ENCODE measurements at regions not wholly inside any gene's neighbourhood (a gene's known extent, or its start where the extent isn't known, plus 50 kb on each side); places are given as distances from the start of the nearest gene placed in this dataset.
"Not testable (repeated sequence)": the region's sequence is repeated elsewhere in the genome, so short reads cannot be mapped to it uniquely, and the experiment has no call there.

DNA sequence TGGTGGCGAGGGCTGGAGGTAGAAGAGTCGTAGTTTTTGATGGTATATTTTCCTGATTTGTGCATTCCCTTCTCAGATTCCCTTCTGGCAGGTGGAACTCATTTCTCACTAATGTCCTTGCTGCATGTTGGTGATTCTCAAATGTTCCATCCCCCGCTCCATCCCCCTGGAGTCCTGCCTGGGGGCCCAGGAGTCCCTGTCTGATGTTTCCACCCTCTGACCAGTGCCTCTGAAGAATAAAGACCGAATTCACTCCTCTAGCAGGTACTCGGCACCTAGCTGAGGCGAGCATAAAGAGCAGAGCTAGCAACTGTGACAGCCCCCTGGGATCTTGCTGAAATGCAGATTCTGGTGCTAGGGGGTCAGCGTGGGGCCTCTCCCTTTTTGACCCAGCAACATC is 301.8 kb downstream of the BCL2L11 start:
- WGBS (ENCODE audit: insufficient coverage), result 91% methylated on average over 5 of the region's 7 CpGs
- H3K4me3 ChIP-seq (ENCODE audit: control extremely low read depth in 1 of 5, extremely low read depth in 1 of 5, insufficient read depth in 1 of 5, low read depth in 2 of 5, low read length in 4 of 5); H3K79me2 ChIP-seq (ENCODE audit: control insufficient read depth, insufficient read depth, low read length); H3K9me3 ChIP-seq (ENCODE audit: control extremely low read depth in 1 of 3, control insufficient read depth in 2 of 3, insufficient read depth in 1 of 3, low read length in 2 of 3); intact Hi-C loops (cut with micrococcal nuclease); H3K4me3 Mint-ChIP-seq; DNase-seq; H3K27me3 Mint-ChIP-seq; ATAC-seq (ENCODE audit: low read depth); H3K27me3 ChIP-seq (replicated peaks in 1 of 4; ENCODE audit: control extremely low read depth in 1 of 4, control insufficient read depth in 3 of 4, insufficient read depth in 4 of 4, low read length in 3 of 4); CTCF ChIA-PET; H3K4me2 ChIP-seq (replicated peaks; ENCODE audit: low read depth, low read length, poor library complexity, severe bottlenecking); H4K20me1 ChIP-seq (ENCODE audit: control insufficient read depth, insufficient read depth, low read length, poor library complexity, severe bottlenecking); H3K9me3 Mint-ChIP-seq (ENCODE audit: insufficient read depth); H2AFZ ChIP-seq (ENCODE audit: insufficient read depth, low read depth, low read length, poor library complexity, severe bottlenecking); H3K9ac ChIP-seq (ENCODE audit: low read length); POLR2A ChIA-PET; H3K27ac ChIP-seq (ENCODE audit: low read length in 2 of 2); H3K36me3 ChIP-seq (replicated peaks in 1 of 2; ENCODE audit: control extremely low read depth in 1 of 2, control insufficient read depth in 1 of 2, extremely low read depth in 1 of 2, insufficient read depth in 2 of 2, low read length in 1 of 2): not testable (repeated sequence)
- peaks cover 27 to 33% of the 10 kb centered on the region in 2 donors for H3K4me1 ChIP-seq (ENCODE audit: control insufficient read depth in 2 of 2, insufficient read depth in 2 of 2, low read length in 2 of 2)
- H3K4me1 Mint-ChIP-seq, result peaks cover 21% of the 10 kb centered on the region
- H3K27ac Mint-ChIP-seq, result peak overlapping the region; percentile 68

DNA sequence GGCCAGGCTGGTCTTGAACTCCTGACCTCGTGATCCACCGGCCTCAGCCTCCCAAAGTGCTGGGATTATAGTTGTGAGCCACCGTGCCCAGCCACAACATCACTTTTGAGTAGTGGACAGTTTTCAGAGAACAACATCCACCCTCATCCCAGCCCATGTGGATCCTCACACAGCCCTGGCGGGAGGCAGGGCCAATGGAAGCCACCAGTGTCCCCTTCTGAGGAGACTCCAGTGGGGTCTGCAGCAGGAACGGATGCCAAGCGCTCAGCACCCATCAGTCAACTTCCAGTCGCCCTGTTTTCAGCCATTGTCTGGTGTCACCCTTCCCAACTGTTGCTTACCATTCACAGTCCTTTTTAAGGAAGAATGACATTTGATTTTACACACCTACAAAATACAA is 302.5 kb downstream of the BCL2L11 start:
- POLR2A ChIA-PET; intact Hi-C loops (cut with micrococcal nuclease); H4K20me1 ChIP-seq (ENCODE audit: control insufficient read depth, insufficient read depth, low read length, poor library complexity, severe bottlenecking); H3K9ac ChIP-seq (ENCODE audit: low read length); H3K9me3 Mint-ChIP-seq (ENCODE audit: insufficient read depth); DNase-seq; H2AFZ ChIP-seq (ENCODE audit: insufficient read depth, low read depth, low read length, poor library complexity, severe bottlenecking); H3K27ac Mint-ChIP-seq; H3K9me3 ChIP-seq (ENCODE audit: control extremely low read depth in 1 of 3, control insufficient read depth in 2 of 3, insufficient read depth in 1 of 3, low read length in 2 of 3); ATAC-seq (ENCODE audit: low read depth); H3K27me3 Mint-ChIP-seq; H3K4me3 ChIP-seq (ENCODE audit: control extremely low read depth in 1 of 5, extremely low read depth in 1 of 5, insufficient read depth in 1 of 5, low read depth in 2 of 5, low read length in 4 of 5); H3K36me3 ChIP-seq (replicated peaks in 1 of 2; ENCODE audit: control extremely low read depth in 1 of 2, control insufficient read depth in 1 of 2, extremely low read depth in 1 of 2, insufficient read depth in 2 of 2, low read length in 1 of 2); H3K4me2 ChIP-seq (replicated peaks; ENCODE audit: low read depth, low read length, poor library complexity, severe bottlenecking); CTCF ChIA-PET; H3K27ac ChIP-seq (ENCODE audit: low read length in 2 of 2); H3K79me2 ChIP-seq (ENCODE audit: control insufficient read depth, insufficient read depth, low read length); H3K4me3 Mint-ChIP-seq; H3K27me3 ChIP-seq (replicated peaks in 1 of 4; ENCODE audit: control extremely low read depth in 1 of 4, control insufficient read depth in 3 of 4, insufficient read depth in 4 of 4, low read length in 3 of 4): not testable (repeated sequence)
- H3K4me1 Mint-ChIP-seq, result peaks cover 21% of the 10 kb centered on the region
- H3K4me1 ChIP-seq (ENCODE audit: control insufficient read depth in 2 of 2, insufficient read depth in 2 of 2, low read length in 2 of 2), result peaks cover 30 to 39% of the 10 kb centered on the region in 2 donors
- 100% methylated on average over 3 of the region's 7 CpGs for WGBS (ENCODE audit: insufficient coverage)

DNA sequence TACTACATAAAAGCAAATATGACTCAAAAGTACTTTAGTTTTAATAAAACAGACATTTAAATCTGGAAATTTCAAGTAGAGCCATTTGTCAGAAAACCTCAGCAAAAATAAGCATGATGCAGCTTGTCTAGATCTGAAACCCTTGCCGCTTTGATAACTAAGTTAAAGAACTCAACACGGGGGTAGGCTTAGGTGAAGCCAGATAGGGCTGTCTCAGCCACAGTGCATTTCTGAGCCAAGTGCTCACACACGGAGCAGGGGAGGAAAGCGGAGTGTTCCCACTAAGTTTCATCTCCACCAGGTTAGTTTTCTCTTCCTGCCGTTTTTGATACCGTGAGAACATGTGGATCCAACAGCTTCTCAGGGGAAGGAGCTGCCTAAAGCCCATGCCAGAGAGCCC is 303.5 kb downstream of the BCL2L11 start:
- H3K4me1 Mint-ChIP-seq, result peaks cover 30% of the 10 kb centered on the region
- intact Hi-C loops (cut with micrococcal nuclease); H3K4me3 Mint-ChIP-seq; H4K20me1 ChIP-seq (ENCODE audit: control insufficient read depth, insufficient read depth, low read length, poor library complexity, severe bottlenecking); H3K4me2 ChIP-seq (replicated peaks; ENCODE audit: low read depth, low read length, poor library complexity, severe bottlenecking); H3K27me3 ChIP-seq (replicated peaks in 1 of 4; ENCODE audit: control extremely low read depth in 1 of 4, control insufficient read depth in 3 of 4, insufficient read depth in 4 of 4, low read length in 3 of 4); H2AFZ ChIP-seq (ENCODE audit: insufficient read depth, low read depth, low read length, poor library complexity, severe bottlenecking); H3K4me3 ChIP-seq (ENCODE audit: control extremely low read depth in 1 of 5, extremely low read depth in 1 of 5, insufficient read depth in 1 of 5, low read depth in 2 of 5, low read length in 4 of 5); ATAC-seq (ENCODE audit: low read depth); H3K79me2 ChIP-seq (ENCODE audit: control insufficient read depth, insufficient read depth, low read length); H3K9me3 ChIP-seq (ENCODE audit: control extremely low read depth in 1 of 3, control insufficient read depth in 2 of 3, insufficient read depth in 1 of 3, low read length in 2 of 3); H3K27me3 Mint-ChIP-seq; POLR2A ChIA-PET; H3K9ac ChIP-seq (ENCODE audit: low read length); CTCF ChIA-PET; H3K36me3 ChIP-seq (replicated peaks in 1 of 2; ENCODE audit: control extremely low read depth in 1 of 2, control insufficient read depth in 1 of 2, extremely low read depth in 1 of 2, insufficient read depth in 2 of 2, low read length in 1 of 2); H3K9me3 Mint-ChIP-seq (ENCODE audit: insufficient read depth); H3K27ac Mint-ChIP-seq; DNase-seq: not testable (repeated sequence)
- no CpG with 5 or more reads among the region's 6 CpGs for WGBS (ENCODE audit: insufficient coverage)
- peaks cover 40 to 49% of the 10 kb centered on the region in 2 donors for H3K4me1 ChIP-seq (ENCODE audit: control insufficient read depth in 2 of 2, insufficient read depth in 2 of 2, low read length in 2 of 2)
- H3K27ac ChIP-seq (ENCODE audit: low read length in 2 of 2), result peak overlapping the region in 1 of 2 donors; percentile 85

DNA sequence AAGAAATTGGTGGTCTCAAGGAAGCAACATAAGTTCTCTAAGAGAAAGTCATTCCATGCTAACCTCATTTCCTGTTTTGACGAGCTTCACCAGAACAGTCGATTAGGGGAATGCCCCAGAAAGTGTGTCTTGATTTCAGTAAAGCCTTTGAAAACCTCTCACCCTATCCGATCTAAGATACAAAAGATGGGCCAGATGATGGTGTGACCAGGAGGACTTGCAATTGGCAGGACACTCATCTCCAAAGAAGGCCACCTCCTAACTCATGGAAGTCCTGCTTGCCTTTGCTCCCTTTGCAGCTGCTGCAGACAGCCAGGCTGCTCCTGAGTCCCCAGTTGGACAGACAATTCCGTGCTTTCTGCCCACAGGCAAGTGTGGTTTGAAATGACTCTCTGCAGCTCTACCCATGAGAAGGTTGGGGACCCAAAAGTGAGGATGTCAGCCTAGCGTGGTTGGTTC is 304.2 kb downstream of the BCL2L11 start:
- DNase-seq, result peak; percentile 41
- CTCF ChIA-PET; H4K20me1 ChIP-seq (ENCODE audit: control insufficient read depth, insufficient read depth, low read length, poor library complexity, severe bottlenecking); H3K27me3 ChIP-seq (replicated peaks in 1 of 4; ENCODE audit: control extremely low read depth in 1 of 4, control insufficient read depth in 3 of 4, insufficient read depth in 4 of 4, low read length in 3 of 4); H3K4me2 ChIP-seq (replicated peaks; ENCODE audit: low read depth, low read length, poor library complexity, severe bottlenecking); H3K9me3 Mint-ChIP-seq (ENCODE audit: insufficient read depth); H3K4me3 Mint-ChIP-seq; H2AFZ ChIP-seq (ENCODE audit: insufficient read depth, low read depth, low read length, poor library complexity, severe bottlenecking); POLR2A ChIA-PET; H3K27me3 Mint-ChIP-seq; H3K4me3 ChIP-seq (ENCODE audit: control extremely low read depth in 1 of 5, extremely low read depth in 1 of 5, insufficient read depth in 1 of 5, low read depth in 2 of 5, low read length in 4 of 5); H3K79me2 ChIP-seq (ENCODE audit: control insufficient read depth, insufficient read depth, low read length); H3K9ac ChIP-seq (ENCODE audit: low read length); intact Hi-C loops (cut with micrococcal nuclease); H3K9me3 ChIP-seq (ENCODE audit: control extremely low read depth in 1 of 3, control insufficient read depth in 2 of 3, insufficient read depth in 1 of 3, low read length in 2 of 3); H3K36me3 ChIP-seq (replicated peaks in 1 of 2; ENCODE audit: control extremely low read depth in 1 of 2, control insufficient read depth in 1 of 2, extremely low read depth in 1 of 2, insufficient read depth in 2 of 2, low read length in 1 of 2): not testable (repeated sequence)
- WGBS (ENCODE audit: insufficient coverage), result no CpG with 5 or more reads among the region's 5 CpGs
- Histone ChIP-seq H3K4me1 (ENCODE audit: control insufficient read depth in 2 of 2, insufficient read depth in 2 of 2, low read length in 2 of 2) (peaks cover 42 to 51% of the 10 kb centered on the region in 2 donors), H3K27ac (ENCODE audit: low read length in 2 of 2) (peak overlapping the region; percentile 65 to 85)
- ATAC-seq (ENCODE audit: low read depth), result peak; percentile 45
- Mint-ChIP-seq H3K27ac (peak overlapping the region; percentile 78), H3K4me1 (peaks cover 34% of the 10 kb centered on the region)
